GM19023 (cell line): ENCODE measurements at regions not wholly inside any gene's neighbourhood (a gene's known extent, or its start where the extent isn't known, plus 50 kb on each side); places are given as distances from the start of the nearest gene placed in this dataset.
"Not testable (repeated sequence)": the region's sequence is repeated elsewhere in the genome, so short reads cannot be mapped to it uniquely, and the experiment has no call there.

ENCODE experiments used
- ATAC-seq: cut with Tn5 transposase; IDR thresholded peaks from one replicate; pipeline ENCODE4 v1.9.1; 2021; ENCODE audit warnings: mild to moderate bottlenecking, moderate library complexity; ENCODE audit not compliant: unreplicated experiment

DNA sequence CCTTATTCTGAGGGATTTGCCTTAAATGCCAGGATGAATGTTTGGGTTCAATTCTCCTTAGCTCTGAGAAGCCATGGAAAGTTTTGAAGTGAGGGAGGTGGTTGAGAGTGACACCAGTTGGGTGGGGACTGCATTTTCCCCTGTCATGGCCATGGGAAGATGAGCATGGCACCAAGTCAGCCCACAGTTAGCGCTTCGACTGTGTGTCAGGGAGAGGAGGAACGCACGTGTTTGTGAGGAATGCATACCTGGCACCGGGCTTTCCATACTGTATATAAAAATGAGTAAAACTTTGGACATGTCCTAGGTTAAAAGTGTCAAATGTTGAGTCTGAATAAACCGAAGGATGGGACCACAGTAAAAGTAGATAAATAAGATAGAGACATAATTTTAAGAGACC is 187.5 kb upstream of the KL start:
- no peak for ATAC-seq

DNA sequence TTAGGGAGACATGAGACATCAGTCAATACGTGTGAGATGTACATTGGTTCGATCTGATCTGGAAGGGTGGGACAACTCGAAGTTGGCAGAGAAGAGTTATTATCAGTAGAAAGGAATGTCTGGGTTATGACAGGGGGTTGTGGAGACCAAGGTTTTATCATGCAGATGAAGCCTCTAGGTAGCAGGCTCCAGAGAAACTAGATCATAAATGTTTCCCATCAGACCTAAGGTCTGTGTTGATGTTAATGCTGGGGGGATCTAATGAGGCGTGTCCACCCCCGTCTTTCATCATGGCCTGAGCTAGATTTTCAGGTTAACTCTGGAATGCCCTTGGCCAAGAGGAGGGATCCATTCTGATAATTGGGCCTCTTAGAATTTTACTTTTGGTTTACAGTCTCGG is 187.0 kb upstream of the KL start:
- ATAC-seq, result no peak

DNA sequence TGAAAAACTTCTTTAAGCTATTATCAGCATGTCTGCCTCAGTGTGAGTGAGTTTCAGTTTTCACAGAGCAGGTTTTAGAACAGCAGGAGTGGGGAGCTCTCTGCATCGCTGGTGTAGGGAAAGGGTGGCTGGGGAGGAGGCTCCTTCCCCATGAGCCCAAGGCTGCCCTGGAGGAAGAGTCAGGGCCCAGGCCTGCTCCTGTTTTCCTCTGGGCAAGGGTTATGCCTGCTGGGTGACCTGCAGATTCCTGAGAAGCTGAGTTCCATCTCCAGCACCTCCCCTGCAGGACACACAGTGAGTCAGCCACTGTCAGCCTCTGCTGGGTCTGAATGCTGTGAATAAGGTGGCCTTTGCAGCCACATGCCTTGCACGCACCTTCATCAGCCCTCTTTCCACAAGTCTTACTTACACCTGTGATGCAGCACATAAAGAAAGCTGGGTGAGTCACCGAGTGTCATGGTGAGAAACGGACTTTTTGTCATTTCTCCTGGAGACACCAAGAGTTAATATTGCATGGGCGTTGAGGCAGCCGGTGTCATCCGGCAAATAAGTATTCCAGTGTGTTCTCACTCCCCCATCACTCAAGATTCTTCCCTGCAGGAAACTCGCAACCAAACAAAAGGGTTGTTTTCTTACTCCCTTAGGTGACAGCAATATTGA is 186.4 kb upstream of the KL start:
- ATAC-seq, result no peak

DNA sequence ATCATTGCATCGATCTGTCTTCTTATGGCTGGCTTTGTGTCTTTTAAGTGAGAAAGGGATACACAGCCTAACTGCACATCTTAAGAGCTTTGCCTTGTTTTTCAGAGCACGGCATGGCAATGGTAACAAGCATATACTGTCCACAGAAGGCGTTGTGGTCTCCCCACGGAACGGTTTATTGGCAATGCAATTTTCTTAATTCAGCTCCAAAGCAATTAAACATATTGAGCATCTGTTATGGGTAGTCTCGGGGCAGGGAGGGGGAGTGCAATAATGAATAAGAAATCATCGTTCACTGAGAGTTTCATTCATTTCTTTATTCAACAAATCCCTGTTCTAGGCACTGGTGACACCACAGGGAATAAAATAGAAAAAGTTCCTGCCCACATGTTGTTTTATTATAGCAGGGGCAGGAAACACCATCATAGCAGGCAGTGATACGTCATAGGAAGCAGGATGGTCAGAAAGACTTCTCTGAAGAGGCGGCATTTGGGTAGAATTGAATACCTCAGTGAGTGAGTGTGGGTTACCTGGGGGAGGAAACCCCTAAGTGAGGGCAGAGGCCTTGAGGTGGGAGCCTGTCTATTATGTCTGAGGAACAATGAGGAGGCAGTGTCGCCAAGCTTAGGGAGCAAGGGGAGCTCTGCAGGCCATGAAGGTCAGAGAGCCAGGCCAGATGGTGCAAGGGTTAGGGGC is 185.7 kb upstream of the KL start:
- ATAC-seq, result no peak

DNA sequence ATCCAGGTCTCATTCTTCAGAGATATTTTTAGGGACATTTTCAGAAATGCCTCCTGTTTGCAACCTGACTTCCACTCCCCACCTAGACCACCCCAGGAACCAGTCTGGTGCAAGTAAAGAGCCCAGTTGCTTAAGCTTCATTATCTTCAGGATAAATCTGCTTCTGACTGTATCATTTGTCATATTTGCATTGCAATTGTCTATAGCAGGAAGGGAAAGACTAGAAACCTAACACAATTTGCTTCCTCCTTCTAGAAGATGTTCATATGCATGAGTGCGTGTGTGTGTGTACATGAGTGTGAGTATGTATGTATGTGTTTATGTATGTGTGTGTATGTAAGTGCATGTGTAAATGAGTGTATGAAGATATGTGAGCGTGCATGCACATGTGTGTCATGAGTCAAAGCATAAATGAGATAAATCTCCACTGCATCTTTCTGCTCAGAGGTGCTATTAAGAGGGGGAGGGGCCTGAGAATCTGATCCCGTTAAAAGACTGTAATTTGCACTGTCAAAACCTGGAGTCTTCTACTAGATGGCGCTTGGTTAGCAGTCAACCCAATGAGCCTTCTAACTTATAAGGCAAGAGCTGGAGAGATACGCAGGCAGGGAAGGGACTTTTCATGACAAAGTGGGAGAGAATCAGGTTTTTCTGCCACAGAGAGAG is 178.8 kb upstream of the KL start:
- no peak for ATAC-seq

DNA sequence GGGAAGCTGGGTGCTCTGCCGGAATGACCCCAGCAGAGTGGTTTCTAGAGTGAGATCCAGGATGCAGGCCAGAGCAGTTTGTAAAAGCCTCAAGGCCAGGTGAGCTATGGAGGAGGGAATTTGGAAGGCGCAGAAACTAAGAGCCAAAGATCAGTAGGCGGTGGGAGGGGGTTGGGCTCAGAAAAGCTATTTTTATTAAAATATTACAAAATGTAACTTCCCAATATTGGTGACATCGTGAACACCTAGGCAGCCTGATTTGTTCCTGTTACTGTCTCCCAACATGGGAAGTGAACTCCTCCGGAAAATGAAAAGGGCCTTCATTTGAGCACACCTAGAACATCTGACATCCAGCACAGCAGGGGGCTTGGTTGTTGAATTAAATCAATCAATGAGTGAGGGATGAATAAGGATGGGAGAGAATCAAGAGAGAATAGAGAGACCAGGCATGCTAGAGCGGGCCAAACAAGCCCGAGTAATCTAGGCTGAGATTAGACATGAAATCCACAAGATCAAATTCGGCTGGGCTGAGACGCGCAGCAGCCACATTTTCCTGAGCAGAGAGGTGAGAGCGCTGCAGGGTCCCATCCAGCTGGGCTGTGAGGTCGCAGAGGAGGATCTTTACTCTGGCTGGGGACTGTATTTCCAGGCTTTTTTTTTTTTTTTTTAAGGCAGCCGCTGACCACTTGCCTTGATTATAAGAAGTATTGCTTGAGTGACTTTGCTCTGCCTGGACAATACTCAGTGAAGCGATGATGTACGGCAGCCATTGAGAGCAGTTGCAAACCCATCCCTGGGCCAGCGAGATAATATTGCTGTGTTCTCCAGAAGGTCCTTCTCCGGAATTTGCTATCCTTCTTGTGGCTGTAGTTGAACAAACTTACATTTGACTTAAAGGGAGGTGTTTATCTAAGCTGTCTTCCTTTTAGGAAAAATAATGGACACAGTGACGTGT is 178.0 kb upstream of the KL start:
- no peak for ATAC-seq

DNA sequence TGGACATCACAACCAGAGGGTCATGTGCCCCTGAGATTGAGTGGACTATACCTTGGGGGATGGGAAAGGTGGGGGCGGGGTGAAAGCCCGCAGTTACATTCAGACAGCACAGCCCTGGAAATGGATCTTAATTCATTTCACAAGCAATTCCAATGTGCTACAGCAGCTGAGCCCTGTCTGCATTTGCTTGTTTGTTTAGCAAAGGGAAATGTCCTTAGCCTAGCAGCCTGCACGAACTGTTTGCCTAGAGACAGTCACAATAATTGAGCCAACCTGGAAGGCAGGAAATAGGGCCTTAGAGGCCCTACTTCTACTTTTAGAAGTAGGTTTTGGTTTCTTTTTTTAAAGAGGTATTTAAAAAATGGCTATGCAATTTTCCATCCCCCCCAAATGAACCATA is 177.3 kb upstream of the KL start:
- ATAC-seq, result peak; percentile 57

DNA sequence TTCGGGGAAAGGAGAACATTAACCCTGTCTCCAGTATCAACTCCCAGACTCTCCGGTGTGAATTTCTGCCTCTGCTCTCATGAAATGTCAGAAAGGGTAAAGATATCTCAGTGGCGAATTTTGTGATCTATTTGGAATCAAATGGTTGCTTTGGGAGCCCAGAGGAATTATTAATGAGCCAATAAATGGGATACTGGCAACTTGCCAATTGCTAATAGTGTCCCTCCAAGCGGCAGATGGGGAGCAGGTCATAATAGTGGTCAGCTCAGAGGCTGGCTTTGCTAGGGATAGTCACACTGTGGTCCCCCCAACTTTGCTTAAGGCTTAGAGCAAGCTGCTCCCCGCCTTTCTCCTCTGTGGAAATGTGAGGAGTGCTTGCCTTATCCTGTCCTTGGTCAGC is 176.1 kb upstream of the KL start:
- no peak for ATAC-seq

DNA sequence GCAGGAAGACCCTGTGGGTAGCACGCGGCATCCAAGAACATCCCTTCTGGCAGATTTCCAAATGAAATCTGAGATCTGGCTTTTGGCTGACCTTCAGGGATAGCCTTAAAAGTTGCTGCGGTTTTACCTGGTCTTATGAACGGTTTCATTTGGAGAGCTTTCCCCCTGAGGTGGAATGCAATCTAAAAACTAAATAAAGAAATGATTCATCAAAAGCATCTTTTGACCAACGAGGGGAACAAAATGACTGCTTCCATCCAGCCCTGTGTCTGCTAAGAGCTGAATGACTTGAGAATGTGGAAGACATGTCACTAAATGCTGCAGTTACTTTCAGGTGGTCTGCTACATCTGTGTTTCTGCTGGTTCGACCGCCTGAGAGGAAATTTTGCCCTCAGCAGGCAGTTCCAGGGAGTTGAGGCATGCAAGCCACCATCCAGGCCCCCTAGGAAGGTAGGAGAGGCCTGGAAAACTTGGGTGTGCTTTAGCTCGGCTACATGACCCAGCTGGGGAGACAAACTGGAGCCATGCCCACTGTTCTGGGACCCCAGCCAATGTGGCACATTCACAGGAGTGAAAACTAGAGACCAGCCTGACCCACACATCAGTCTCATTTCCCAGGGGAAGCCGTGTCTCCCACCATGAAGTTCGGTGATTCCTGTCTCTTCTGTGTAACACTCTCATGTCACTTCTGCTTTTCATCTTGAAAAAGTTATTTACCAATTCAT is 175.1 kb upstream of the KL start:
- ATAC-seq, result peak; percentile 72

DNA sequence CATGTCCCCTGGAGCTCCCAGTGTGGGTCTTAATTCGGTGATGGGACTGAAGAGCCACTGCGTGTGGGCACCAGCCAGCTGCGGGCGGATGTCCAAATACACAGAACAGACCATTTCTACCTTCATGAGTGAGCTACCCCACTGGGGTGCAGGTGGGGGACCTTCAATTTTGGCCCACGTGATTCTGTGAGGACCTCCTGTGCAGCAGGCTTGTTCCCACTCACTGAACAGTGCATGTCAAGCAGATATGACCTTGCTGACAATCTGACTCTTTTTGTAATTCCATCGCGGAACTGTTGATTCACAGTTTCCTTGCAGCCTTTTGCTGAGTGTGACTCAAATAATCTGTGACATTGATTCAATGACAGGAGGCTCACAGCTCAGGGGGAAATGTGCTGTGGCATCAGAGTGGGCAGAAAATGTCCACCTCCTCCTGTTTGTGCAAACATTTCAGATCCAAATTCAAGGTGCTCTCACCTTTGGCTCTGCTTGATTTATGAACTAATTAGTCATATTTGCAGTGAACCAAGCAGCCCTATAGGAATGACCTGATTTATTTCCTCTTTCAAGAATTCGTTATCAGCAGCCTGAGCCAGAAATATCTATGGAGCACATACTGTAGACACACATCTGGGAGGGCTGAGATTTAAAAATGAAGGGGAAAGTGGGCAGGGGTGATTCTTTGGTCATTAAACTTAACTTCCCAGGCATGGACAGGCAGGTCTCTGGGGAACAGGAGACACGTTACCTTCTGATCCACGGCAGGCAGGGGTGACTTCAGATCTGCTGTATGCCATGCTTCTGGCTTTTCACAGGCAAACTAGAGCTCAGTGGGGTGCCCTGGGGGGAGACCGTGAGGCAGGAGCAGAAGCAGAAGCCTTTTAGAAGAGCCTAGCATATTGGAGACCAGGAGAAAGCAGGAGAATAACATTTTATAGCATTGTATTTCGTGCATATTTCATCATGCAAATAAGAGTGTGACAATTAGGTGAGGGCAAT is 170.0 kb upstream of the KL start:
- no peak for ATAC-seq

DNA sequence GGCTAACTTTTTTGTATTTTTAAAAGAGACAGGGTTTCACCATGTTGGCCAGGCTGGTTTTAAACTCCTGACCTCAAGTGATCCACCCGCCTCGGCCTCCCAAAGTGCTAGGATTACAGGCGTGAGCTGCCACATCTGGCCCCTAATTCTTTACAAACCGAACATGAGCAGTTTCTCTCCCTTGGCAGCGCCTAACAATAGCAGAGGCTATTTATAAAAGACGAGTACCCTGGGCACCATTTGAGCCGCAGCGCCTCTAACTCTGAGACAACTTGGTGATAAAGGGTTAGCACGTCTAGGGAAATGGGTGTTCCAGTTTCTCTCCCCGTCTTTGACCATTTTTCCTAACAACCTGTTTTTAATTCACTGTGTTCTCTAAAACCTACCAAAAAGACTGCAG is 168.2 kb upstream of the KL start:
- ATAC-seq, result not testable (repeated sequence)

DNA sequence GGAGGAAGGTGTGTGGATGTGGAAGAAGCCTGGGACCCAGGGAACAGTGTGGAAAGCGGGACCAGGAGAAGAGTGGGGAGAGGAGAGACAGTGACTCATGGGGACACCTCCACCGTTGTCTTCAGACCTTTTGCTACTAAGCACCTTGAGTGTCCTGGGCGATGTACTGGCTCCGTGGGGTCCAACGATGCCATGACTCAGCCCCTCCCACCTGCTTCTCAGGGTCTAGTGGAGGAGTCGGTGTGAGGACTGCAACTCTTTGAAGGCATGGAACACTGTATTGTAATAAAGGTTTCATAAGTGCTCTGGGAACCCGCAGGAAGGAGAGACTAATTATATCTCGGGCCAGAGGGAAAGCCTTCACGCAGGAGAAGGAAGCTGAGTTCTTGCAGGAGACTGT is 166.9 kb upstream of the KL start:
- ATAC-seq, result no peak

DNA sequence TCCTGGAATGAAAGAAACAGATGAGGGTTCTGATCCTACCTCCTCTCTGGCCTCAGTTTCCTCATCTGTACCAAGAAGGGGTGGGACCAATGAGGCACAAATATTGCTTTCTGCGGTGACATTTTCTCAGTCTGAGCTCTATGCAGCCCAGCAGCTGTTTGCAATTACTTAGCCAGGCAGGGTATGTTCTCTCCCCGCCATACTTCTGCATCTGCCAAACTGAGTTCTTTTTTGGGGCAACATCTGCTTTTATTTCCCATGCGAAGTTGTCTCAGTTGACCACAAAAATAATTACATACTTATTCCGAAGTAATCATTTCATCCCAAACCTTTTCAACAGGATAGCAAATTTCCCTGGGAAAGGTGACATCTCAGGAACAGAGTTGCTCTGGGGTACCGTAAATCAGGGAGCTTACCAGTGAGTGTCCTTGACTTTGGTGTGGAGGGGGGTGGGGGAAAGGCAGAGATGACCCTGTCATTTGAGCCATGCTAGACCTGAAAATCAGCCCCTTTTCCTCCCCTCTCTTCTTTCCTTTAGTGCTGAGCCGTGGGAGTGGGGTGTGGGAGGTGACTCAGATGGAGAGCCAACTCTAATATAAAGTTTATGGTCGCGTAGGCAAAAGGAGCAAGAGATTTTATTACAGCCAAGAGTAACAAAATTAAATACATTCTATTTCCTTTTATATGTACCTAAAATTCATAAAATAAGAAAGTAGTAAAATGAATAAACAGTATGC is 165.7 kb upstream of the KL start:
- ATAC-seq, result no peak

DNA sequence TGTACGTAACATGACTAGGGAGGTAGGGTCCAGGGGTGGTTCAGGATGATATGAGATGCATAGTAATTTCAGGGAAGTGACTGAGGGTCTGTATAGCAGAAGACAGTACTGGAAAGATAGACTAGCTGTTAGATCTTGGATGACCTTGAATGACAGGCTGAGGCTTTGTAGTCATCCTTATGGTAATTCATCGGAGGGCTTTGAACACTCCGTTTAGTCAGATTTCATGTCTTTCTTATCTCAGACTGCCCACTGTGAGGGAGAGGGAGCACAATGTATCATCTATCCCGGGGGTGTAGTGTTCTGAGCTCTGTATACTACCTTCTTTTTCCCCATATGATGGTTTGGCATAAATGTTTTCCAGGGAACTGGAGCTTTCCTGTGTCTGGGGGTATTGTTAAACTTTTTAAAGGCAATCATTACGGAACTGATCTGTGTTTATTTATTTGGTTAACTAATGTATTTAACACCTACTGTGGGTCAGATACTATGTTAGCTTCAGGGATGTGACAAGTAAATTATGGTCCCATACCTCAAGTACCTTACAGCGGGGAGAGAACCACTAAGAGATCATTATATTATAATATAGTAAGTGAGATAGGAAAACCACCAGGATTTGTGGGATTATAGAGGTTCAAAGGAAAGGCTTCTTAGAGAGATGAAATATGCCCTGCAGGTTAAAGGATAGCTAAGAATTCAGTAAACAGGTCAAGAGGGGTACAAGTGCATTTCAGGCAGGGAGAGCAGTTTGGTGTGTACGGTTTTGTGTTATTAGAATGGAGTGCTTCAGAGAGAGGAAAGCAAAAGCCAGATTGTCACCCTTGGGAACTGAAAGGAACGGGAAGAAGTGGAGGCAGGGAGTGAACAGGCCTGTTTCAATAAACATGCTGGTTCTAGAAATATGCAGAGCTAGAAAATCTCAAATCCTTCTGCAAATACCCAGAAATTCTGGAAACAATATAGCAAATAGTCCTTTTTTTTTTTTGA is 164.8 kb upstream of the KL start:
- ATAC-seq, result no peak

DNA sequence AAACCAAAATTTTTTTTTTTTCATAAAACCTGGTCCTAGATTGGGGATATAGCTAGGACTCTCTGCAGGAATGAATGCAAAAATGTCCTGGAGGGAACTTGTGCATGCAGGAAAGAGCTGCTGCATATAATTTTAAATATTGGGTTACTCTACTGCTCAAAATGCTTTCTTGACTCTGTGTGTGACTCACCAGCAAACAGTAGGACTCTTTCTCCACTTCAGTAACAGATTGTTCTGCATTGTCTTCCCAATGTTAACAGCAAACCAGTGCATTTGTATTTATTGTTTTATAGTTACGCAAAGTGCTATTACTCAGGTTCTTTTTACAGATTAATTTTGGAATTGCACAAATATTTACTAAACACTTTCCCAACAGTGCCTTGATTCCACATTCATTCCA is 163.7 kb upstream of the KL start:
- no peak for ATAC-seq

DNA sequence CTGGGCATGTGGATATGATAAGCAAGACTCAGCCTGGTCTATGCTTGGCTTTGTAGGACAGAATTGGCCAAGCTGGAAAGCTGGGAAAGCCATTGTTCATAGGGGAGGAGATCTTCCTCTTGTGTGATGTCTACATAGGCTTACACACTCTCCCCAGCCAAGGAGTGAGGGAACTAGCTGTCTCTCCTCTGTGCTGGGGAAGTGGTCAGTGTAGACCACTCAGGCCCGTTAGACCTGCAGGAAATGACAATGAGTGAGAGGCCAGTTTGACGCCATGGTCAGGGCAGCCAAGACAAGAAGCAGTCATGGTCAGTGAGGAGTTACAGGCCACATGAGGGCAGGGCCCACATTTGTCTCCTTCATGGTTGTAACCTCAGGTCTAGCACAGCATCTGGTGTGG is 159.1 kb upstream of the KL start:
- ATAC-seq, result no peak

DNA sequence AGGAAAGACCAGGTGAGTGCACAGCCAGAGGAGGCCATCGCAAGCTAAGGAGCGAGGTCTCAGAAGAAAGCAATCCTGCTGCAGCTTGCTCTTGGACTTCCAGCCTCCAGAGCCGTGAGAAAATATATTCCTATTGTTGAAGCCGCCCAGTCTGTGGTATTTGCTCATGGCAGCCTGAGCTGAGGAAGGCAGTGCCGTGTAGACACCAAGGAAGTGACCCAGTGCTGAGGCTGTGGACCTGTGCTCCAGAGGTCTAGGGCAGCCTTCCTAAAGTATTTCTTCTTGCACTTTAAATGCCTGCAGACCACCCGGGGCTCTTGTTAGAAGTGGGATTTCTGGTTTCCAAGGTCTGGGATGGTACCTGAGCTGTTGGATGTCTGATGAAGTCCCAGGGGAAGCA is 158.5 kb upstream of the KL start:
- ATAC-seq, result no peak
